WTC11 (cell line): ENCODE measurements at regions not wholly inside any gene's neighbourhood (a gene's known extent, or its start where the extent isn't known, plus 50 kb on each side); places are given as distances from the start of the nearest gene placed in this dataset.
A peak's percentile ranks its signal among the peaks of the same experiment; 100 is the strongest.

Experiments
- CREB1 ChIP-seq: sonication (generic); formaldehyde crosslinking; IDR thresholded peaks from 2 replicates; pipeline ENCODE4 v1.8.0; 2023; ENCODE audit warnings: mild to moderate bottlenecking, missing genetic modification reagents
- SMAD3 ChIP-seq: sonication (generic); formaldehyde crosslinking; IDR thresholded peaks from 2 replicates; pipeline ENCODE4 v1.8.0; 2022; ENCODE audit warnings: missing genetic modification reagents, mild to moderate bottlenecking, borderline replicate concordance
- TF ChIP-seq, protein P1 (sequence below): fragments of 200-600 bp; IDR thresholded peaks from 2 replicates; pipeline ENCODE4 v1.8.0; 2022; ENCODE audit warnings: antibody characterized with exemption
- TF ChIP-seq, protein P2 (sequence below): sonication (generic); formaldehyde crosslinking; IDR thresholded peaks from 2 replicates; pipeline ENCODE4 v1.8.0; 2023; ENCODE audit warnings: missing genetic modification reagents
- TF ChIP-seq, protein P3 (sequence below): sonication (generic); formaldehyde crosslinking; IDR thresholded peaks from 2 replicates; pipeline ENCODE4 v1.8.1; 2023; ENCODE audit warnings: mild to moderate bottlenecking, missing genetic modification reagents, borderline replicate concordance

DNA sequence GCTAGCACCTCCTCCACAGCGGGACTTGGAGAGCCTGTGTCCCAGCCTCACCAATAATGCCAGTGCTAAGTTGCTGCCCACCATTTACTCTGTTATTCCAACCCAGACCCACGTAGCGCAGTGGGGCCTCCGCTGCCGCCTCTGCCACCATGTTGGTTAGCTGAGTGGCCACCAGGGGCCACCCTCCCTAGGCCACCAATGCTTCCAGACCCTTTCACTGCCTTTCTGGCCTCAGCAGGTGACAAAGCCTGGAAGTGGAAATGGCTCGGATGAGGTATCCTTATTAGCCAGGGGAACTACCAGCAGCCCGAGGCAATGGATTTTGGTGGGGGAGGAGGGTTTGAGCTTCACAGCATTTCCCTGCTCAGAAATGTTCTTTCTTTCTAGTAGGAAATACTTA lies 110.1 kb downstream of the OSTF1 start:
- TF ChIP-seq, protein P1, sequence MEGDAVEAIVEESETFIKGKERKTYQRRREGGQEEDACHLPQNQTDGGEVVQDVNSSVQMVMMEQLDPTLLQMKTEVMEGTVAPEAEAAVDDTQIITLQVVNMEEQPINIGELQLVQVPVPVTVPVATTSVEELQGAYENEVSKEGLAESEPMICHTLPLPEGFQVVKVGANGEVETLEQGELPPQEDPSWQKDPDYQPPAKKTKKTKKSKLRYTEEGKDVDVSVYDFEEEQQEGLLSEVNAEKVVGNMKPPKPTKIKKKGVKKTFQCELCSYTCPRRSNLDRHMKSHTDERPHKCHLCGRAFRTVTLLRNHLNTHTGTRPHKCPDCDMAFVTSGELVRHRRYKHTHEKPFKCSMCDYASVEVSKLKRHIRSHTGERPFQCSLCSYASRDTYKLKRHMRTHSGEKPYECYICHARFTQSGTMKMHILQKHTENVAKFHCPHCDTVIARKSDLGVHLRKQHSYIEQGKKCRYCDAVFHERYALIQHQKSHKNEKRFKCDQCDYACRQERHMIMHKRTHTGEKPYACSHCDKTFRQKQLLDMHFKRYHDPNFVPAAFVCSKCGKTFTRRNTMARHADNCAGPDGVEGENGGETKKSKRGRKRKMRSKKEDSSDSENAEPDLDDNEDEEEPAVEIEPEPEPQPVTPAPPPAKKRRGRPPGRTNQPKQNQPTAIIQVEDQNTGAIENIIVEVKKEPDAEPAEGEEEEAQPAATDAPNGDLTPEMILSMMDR: peak; percentile 56
- no peak for TF ChIP-seq SMAD3 (CRISPR knock-in tag)
- TF ChIP-seq CREB1 (CRISPR knock-in tag): no peak
- TF ChIP-seq, protein P2, sequence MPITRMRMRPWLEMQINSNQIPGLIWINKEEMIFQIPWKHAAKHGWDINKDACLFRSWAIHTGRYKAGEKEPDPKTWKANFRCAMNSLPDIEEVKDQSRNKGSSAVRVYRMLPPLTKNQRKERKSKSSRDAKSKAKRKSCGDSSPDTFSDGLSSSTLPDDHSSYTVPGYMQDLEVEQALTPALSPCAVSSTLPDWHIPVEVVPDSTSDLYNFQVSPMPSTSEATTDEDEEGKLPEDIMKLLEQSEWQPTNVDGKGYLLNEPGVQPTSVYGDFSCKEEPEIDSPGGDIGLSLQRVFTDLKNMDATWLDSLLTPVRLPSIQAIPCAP (CRISPR knock-in tag): no peak
- TF ChIP-seq, protein P3, sequence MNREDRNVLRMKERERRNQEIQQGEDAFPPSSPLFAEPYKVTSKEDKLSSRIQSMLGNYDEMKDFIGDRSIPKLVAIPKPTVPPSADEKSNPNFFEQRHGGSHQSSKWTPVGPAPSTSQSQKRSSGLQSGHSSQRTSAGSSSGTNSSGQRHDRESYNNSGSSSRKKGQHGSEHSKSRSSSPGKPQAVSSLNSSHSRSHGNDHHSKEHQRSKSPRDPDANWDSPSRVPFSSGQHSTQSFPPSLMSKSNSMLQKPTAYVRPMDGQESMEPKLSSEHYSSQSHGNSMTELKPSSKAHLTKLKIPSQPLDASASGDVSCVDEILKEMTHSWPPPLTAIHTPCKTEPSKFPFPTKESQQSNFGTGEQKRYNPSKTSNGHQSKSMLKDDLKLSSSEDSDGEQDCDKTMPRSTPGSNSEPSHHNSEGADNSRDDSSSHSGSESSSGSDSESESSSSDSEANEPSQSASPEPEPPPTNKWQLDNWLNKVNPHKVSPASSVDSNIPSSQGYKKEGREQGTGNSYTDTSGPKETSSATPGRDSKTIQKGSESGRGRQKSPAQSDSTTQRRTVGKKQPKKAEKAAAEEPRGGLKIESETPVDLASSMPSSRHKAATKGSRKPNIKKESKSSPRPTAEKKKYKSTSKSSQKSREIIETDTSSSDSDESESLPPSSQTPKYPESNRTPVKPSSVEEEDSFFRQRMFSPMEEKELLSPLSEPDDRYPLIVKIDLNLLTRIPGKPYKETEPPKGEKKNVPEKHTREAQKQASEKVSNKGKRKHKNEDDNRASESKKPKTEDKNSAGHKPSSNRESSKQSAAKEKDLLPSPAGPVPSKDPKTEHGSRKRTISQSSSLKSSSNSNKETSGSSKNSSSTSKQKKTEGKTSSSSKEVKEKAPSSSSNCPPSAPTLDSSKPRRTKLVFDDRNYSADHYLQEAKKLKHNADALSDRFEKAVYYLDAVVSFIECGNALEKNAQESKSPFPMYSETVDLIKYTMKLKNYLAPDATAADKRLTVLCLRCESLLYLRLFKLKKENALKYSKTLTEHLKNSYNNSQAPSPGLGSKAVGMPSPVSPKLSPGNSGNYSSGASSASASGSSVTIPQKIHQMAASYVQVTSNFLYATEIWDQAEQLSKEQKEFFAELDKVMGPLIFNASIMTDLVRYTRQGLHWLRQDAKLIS: no peak
